ENCODE measurements at regions not wholly inside any gene's neighbourhood (a gene's known extent, or its start where the extent isn't known, plus 50 kb on each side); places are given as distances from the start of the nearest gene placed in this dataset.

DNA sequence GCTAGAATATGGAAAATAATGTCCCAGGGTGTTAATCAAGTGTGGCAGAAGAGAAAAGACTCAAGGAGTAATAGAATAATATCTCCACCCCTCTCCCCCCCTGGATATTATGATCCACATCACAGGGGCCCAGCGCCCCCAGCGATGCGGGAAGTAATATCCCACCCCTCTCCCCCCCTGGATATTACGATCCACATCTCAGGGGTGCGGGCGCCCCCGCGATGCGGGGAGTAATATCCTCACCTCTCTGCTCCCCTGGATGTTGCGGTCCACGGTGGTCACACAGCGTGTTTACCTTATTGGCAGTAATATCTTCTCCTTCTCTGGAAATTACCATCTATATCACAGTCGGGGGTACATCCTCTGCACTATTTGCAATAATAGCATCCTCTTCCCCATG is 97.1 kb upstream of the OSBPL11 start:
- WGBS (ENCODE audit: insufficient coverage, low coverage, missing lambda C conversion rate): 22% methylated on average over 10 of the region's 13 CpGs
- Histone ChIP-seq H3K79me2 (ENCODE audit: control insufficient read depth, insufficient read depth, low read length) (no peaks in the 10 kb centered on the region), H3K27me3 (ENCODE audit: control insufficient read depth in 2 of 2, insufficient read depth in 2 of 2, low read length in 2 of 2) (no peaks in the 10 kb centered on the region), H3K36me3 (ENCODE audit: control insufficient read depth, insufficient read depth, low read length) (no peaks in the 10 kb centered on the region), H3K4me3 (no peak overlapping the region), H3K9me3 (replicated peaks; ENCODE audit: control insufficient read depth, insufficient read depth, low read depth, low read length) (no peaks in the 10 kb centered on the region), H3K27ac (ENCODE audit: extremely low read depth, low read depth, low read length) (no peak overlapping the region), H3K4me2 (ENCODE audit: insufficient read depth, low read length) (no peak overlapping the region), H4K20me1 (replicated peaks; ENCODE audit: control insufficient read depth, insufficient read depth, low read length) (no peaks in the 10 kb centered on the region), H3K9ac (ENCODE audit: insufficient read depth in 1 of 2, low read depth in 2 of 2, low read length in 2 of 2) (no peak overlapping the region), H3K9me1 (ENCODE audit: control insufficient read depth, insufficient read depth, low read length) (no peaks in the 10 kb centered on the region), H2AFZ (ENCODE audit: low read depth, low read length) (no peak overlapping the region), H3K4me1 (replicated peaks in 1 of 2; ENCODE audit: control insufficient read depth in 2 of 2, insufficient read depth in 2 of 2, low read length in 2 of 2) (no peaks in the 10 kb centered on the region)
- in situ Hi-C loops (cut with MboI): no loop called here
- TF ChIP-seq, protein P1, sequence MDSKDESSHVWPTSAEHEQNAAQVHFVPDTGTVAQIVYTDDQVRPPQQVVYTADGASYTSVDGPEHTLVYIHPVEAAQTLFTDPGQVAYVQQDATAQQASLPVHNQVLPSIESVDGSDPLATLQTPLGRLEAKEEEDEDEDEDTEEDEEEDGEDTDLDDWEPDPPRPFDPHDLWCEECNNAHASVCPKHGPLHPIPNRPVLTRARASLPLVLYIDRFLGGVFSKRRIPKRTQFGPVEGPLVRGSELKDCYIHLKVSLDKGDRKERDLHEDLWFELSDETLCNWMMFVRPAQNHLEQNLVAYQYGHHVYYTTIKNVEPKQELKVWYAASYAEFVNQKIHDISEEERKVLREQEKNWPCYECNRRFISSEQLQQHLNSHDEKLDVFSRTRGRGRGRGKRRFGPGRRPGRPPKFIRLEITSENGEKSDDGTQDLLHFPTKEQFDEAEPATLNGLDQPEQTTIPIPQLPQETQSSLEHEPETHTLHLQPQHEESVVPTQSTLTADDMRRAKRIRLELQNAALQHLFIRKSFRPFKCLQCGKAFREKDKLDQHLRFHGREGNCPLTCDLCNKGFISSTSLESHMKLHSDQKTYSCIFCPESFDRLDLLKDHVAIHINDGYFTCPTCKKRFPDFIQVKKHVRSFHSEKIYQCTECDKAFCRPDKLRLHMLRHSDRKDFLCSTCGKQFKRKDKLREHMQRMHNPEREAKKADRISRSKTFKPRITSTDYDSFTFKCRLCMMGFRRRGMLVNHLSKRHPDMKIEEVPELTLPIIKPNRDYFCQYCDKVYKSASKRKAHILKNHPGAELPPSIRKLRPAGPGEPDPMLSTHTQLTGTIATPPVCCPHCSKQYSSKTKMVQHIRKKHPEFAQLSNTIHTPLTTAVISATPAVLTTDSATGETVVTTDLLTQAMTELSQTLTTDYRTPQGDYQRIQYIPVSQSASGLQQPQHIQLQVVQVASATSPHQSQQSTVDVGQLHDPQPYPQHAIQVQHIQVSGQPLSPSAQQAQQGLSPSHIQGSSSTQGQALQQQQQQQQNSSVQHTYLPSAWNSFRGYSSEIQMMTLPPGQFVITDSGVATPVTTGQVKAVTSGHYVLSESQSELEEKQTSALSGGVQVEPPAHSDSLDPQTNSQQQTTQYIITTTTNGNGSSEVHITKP (IDR thresholded peaks at IDR 0.05; ENCODE audit: partially characterized antibody): no peak
- TF ChIP-seq, protein P2, sequence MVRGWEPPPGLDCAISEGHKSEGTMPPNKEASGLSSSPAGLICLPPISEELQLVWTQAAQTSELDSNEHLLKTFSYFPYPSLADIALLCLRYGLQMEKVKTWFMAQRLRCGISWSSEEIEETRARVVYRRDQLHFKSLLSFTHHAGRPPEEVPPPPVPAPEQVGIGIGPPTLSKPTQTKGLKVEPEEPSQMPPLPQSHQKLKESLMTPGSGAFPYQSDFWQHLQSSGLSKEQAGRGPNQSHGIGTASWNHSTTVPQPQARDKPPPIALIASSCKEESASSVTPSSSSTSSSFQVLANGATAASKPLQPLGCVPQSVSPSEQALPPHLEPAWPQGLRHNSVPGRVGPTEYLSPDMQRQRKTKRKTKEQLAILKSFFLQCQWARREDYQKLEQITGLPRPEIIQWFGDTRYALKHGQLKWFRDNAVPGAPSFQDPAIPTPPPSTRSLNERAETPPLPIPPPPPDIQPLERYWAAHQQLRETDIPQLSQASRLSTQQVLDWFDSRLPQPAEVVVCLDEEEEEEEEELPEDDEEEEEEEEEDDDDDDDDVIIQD (CRISPR knock-in tag; IDR thresholded peaks at IDR 0.05): no peak
- no peak for TF ChIP-seq SUPT5H (IDR thresholded peaks at IDR 0.05)
- no peak for TF ChIP-seq ZSCAN29 (IDR thresholded peaks at IDR 0.05)
- no peak for TF ChIP-seq FOXP1 (CRISPR knock-in tag; IDR thresholded peaks at IDR 0.05)
- no peak for TF ChIP-seq HNRNPK (IDR thresholded peaks at IDR 0.05; ENCODE audit: low read depth, low read length, poor library complexity, severe bottlenecking)
- TF ChIP-seq GATAD2B (IDR thresholded peaks at IDR 0.05; ENCODE audit: borderline replicate concordance): no peak
- TF ChIP-seq CSDE1 (IDR thresholded peaks at IDR 0.05): no peak
- no peak for TF ChIP-seq ILK (tag; IDR thresholded peaks at IDR 0.05; ENCODE audit: borderline replicate concordance, low read depth)
- no peak for TF ChIP-seq HOXB6 (CRISPR knock-in tag; IDR thresholded peaks at IDR 0.05; ENCODE audit: borderline replicate concordance)
- TF ChIP-seq, protein P3, sequence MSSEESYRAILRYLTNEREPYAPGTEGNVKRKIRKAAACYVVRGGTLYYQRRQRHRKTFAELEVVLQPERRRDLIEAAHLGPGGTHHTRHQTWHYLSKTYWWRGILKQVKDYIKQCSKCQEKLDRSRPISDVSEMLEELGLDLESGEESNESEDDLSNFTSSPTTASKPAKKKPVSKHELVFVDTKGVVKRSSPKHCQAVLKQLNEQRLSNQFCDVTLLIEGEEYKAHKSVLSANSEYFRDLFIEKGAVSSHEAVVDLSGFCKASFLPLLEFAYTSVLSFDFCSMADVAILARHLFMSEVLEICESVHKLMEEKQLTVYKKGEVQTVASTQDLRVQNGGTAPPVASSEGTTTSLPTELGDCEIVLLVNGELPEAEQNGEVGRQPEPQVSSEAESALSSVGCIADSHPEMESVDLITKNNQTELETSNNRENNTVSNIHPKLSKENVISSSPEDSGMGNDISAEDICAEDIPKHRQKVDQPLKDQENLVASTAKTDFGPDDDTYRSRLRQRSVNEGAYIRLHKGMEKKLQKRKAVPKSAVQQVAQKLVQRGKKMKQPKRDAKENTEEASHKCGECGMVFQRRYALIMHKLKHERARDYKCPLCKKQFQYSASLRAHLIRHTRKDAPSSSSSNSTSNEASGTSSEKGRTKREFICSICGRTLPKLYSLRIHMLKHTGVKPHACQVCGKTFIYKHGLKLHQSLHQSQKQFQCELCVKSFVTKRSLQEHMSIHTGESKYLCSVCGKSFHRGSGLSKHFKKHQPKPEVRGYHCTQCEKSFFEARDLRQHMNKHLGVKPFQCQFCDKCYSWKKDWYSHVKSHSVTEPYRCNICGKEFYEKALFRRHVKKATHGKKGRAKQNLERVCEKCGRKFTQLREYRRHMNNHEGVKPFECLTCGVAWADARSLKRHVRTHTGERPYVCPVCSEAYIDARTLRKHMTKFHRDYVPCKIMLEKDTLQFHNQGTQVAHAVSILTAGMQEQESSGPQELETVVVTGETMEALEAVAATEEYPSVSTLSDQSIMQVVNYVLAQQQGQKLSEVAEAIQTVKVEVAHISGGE (CRISPR knock-in tag; IDR thresholded peaks at IDR 0.05): no peak
- TF ChIP-seq IRF2 (CRISPR knock-in tag; IDR thresholded peaks at IDR 0.05): no peak
- DNase-seq (ENCODE audit: extremely low read depth in 1 of 4, low spot score in 3 of 4) (no peak), FAIRE-seq (no peak), ATAC-seq (no peak)
- intact Hi-C loops (cut with micrococcal nuclease): no loop called here
- no TSS peak for BruUV-seq (replicated peaks)
- ChIA-PET CTCF (ENCODE audit: low intra/inter-chr PET ratio) (no interaction called here), POLR2A (no interaction called here)

Data from K562 (cell line).